GM13976 (cell line): ENCODE measurements at regions not wholly inside any gene's neighbourhood (a gene's known extent, or its start where the extent isn't known, plus 50 kb on each side); places are given as distances from the start of the nearest gene placed in this dataset.

ENCODE experiments used
- DNase-seq: peaks from one replicate; pipeline ENCODE4 v3.0.0; 2012; ENCODE audit warnings: low spot score
- CTCF ChIP-seq: IDR thresholded peaks from 2 replicates; pipeline ENCODE4 v1.5.1; 2012; ENCODE audit warnings: borderline replicate concordance, mild to moderate bottlenecking; ENCODE audit not compliant: insufficient read depth; ENCODE audit errors: extremely low read depth, missing control alignments, control extremely low read depth
- in situ Hi-C: fragments of 300-500 bp; cut with MboI; formaldehyde crosslinking; loops from one replicate; pipeline ENCODE4 v1.12.0; 2022; ENCODE audit warnings: low sequenced_read_pairs, mixed read lengths, inconsistent platforms; ENCODE audit not compliant: unreplicated experiment

DNA sequence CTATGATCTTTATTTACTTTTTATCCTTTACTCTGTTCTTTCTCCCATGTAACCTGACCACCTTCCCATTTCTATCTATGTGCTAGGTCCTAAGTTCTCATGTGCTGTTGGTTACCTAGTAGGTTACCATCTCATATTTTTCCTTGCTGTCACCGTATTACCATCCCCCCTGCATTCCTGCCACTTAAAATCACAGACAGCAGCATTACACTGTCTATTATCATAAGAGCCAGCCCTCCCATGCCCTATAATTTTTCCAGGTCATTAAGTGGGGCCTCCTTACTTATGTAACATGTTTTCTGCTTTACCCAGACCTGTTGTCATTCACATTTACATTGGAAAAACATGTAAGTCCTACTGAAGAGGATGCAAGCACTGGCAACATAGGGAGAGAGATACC is 202.9 kb downstream of the HS3ST3A1 start:
- in situ Hi-C loops = no loop called here
- DNase-seq = no peak
- TF ChIP-seq CTCF = no peak

DNA sequence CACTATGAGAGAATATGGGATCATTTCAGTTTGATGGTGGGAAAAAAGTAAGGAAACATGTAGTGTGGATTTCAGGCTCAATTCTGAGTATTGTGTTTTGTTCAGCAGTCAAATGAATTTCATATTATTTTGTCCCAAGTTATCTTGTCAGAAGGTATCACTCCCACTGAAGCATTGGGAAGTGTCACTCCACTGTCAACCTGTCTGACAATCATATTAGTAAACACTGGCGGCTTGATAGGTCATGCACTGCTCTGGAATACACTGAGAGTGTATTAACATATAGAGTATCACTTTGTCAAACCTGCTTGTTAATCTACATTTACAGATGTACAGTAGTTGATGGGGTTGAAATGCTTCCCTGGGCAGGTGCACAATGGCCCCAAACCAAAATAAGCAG is 203.6 kb downstream of the HS3ST3A1 start:
- in situ Hi-C loops = no loop called here
- TF ChIP-seq CTCF = no peak
- no peak for DNase-seq

DNA sequence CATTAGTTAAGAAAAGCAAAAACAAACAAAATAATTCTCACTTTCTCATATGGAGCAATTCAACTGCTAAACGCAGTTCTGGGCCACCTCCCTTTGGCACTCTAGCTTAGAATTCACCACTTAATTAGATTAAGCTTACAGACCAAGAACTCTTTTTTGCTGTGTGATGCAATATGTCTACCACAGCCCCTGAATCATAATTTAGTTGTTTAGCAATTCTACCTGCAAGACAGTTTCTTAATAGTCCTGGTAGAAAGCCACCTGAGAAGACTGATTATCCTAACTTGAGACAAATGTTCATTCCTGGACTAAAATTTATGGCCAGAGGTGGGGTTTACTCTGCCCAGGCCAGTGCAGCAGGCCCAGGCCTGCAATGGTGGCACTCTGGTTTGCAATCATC is 205.9 kb downstream of the HS3ST3A1 start:
- in situ Hi-C loops = no loop called here
- no peak for TF ChIP-seq CTCF
- DNase-seq = no peak

GRCh38 chr17:13395346-13395745 is 206.4 kb downstream of the HS3ST3A1 start:
- no peak for TF ChIP-seq CTCF
- no peak for DNase-seq

DNA sequence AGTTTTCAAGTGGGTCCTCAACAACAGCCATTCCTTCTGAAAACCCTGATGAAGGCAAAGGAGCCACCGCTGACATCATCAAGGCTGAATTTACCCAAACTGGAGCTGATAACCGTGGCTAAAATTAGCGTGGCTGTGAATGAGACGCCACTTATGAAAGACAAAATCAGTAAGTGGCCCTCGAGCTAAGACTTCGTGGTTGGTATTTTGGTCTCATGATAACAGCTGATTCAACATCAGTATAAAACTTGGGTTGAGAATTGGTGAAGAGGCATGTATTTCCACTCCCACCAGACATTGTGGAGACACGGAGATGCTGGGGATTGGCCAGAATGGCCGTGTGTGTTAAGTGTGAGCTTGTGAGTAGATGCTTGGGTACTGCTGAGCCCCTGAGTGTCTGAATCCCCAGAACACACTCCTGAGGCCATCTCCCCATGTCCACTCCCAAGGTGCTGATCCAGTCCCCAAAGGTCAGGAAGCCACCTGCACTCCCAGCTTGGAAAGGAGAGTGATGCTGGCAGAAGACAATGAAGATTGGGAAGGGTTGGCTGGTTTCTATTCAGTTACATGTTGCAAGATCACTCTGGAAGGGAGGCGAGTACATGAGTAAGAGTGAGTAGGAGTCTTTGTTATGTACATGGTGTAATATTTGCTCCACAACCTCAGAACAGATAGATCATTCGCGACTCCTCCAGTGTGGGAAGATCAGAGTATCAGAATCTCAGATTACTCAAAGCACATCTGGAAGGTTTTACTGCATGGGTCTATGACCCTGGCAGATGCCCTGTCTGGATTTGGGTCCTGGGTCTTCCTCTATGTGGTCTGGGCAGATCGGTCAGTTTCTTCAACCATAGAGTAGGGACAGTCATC is 207.7 kb downstream of the HS3ST3A1 start:
- DNase-seq = no peak
- TF ChIP-seq CTCF = no peak
- in situ Hi-C loops = no loop called here

More at GRCh38 chr17:13395346-13395745, 206.4 kb downstream of the HS3ST3A1 start:
- in situ Hi-C loops = no loop called here

- no peak for DNase-seq
- no peak for TF ChIP-seq CTCF
- in situ Hi-C loops = no loop called here
Measured at GRCh38 chr17:13387952-13388351, 213.8 kb downstream of the HS3ST3A1 start.

DNA sequence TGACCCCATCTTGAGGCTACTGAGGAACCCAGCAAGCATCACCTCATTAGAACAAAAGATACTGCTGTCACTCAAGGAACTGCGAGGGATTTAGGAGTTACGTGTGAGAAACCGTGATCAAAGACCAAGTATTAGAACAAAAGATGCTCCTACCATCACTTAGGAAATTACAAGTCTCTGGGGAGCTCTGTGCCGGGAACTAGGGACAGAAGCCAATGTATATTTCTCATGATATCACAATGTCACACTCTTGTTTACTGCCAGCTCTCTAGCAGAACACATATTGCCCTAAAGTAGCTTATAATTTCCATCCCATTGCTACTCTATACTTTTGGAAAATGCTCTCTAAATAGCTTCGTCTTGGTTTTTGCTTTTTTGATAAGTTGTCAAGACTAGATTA is 214.5 kb downstream of the HS3ST3A1 start:
- in situ Hi-C loops = no loop called here

More for the DNA sequence above, 214.5 kb downstream of the HS3ST3A1 start:
- DNase-seq = no peak
- no peak for TF ChIP-seq CTCF
